ENCODE measurements at regions not wholly inside any gene's neighbourhood (a gene's known extent, or its start where the extent isn't known, plus 50 kb on each side); places are given as distances from the start of the nearest gene placed in this dataset.

DNA sequence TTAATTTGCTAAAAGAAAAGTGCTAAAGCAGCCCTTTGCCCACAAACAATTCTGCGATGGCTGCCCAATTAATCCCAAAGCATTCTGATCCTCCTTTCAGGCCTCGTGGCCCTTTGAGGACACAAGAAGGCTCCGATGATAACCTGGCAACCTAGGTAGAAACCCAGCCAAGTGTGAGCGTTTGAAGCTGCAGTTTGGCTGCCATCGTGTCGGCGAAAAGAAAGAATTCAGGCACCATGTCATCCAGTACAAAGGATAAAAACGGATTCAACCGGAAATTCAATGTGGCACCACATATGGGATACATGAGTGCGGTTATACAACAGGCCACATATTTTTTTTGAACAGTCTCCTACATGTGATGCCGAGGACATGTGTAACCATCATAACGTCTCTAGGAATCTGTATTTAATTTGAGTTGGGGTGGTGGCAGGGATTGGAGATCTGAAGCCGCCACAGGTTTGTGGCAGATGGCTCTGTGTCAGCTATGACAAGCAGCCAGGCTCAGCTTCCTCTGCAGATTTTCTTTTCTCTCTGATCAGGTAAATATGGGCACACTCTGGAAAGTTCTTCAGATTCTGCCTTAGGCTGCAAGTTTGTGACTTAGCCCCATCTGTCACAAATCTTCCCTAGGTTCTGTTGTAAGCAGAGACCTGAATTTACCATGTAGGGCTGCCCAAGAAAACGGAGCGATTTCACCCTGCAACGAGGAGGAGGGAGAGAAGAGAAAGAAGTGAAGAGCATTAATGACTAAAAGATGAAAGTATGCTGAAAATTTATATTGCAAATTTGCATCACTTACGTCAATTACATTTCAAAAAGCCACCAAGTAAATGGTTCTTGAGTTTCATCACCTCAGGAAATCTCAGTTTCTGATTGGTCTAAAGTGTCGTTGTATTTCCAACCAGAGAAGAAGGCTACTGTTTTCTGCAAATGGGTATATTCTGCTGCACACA, 573.2 kb downstream of the ZEB2 start:
- Histone ChIP-seq H3K36me3 (peaks cover 0 to 7% (median 3%) of the 10 kb centered on the region in 4 donors), H3K27me3 (no peaks in the 10 kb centered on the region), H3K4me1 (peaks cover 0 to 14% (median 0%) of the 10 kb centered on the region in 4 donors), H3K9me3 (no peaks in the 10 kb centered on the region), H3K27ac (no peak overlapping the region), H3K4me3 (no peak overlapping the region)
- TF ChIP-seq CTCF (IDR thresholded peaks at IDR 0.05) (no peak), EP300 (IDR thresholded peaks at IDR 0.05) (no peak), POLR2AphosphoS5 (IDR thresholded peaks at IDR 0.05) (no peak), POLR2A (IDR thresholded peaks at IDR 0.05) (no peak)
- DNase-seq = no peak
- 92 to 95% (median 93%) methylated on average over 18 of the region's 18 CpGs for WGBS, 5 donors
- intact Hi-C loops (cut with DNase I; ENCODE audit: low total_unique reads) = no loop called here

DNA sequence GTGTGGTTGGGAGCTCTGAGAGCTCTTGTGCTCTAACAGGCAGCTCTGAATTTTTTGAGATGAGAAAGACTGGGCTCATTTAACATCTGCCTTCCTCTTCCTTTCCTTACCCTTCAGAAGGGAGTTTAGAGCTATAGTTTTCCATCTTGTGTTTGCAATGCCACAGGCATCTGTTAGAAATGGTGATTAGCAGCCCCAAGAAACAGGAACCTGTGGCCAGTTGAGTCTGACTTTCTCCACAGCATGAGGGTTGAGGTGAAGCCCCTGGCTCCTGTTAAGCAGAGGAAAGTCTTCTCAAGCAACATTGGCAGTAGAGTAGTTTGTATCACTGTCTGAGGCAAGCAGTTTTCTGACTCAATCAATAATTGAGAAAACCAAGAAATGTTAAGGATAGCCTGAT, 577.4 kb downstream of the ZEB2 start:
- intact Hi-C loops (cut with DNase I; ENCODE audit: low total_unique reads) = no loop called here
- TF ChIP-seq CTCF (IDR thresholded peaks at IDR 0.05) (no peak), POLR2AphosphoS5 (IDR thresholded peaks at IDR 0.05) (no peak)
- H3K27ac ChIP-seq = no peak overlapping the region
- peaks cover 0 to 7% (median 3%) of the 10 kb centered on the region in 4 donors for H3K36me3 ChIP-seq
- H3K4me1 ChIP-seq = peaks cover 0 to 6% (median 3%) of the 10 kb centered on the region in 4 donors
- no peak overlapping the region for H3K4me3 ChIP-seq
- no peak for DNase-seq
- no peaks in the 10 kb centered on the region for H3K9me3 ChIP-seq
- H3K27me3 ChIP-seq = peaks cover 0 to 10% (median 0%) of the 10 kb centered on the region in 3 donors

- H3K27me3 ChIP-seq = peaks cover 0 to 22% (median 10%) of the 10 kb centered on the region in 3 donors
- H3K4me1 ChIP-seq = peaks cover under 1 to 24% (median 17%) of the 10 kb centered on the region in 4 donors
- DNase-seq = no peak
- no peak overlapping the region for H3K4me3 ChIP-seq
- H3K9me3 ChIP-seq = no peaks in the 10 kb centered on the region
- TF ChIP-seq EP300 (IDR thresholded peaks at IDR 0.05) (no peak), POLR2AphosphoS5 (IDR thresholded peaks at IDR 0.05) (no peak), POLR2A (IDR thresholded peaks at IDR 0.05) (no peak), CTCF (IDR thresholded peaks at IDR 0.05) (no peak)
- intact Hi-C loops (cut with DNase I; ENCODE audit: low total_unique reads) = no loop called here
- H3K27ac ChIP-seq = peak overlapping the region in 2 of 5 donors; percentile 53 to 87
- 93 to 95% (median 94%) methylated on average over 3 of the region's 3 CpGs for WGBS, 5 donors
- H3K36me3 ChIP-seq = no peaks in the 10 kb centered on the region
Observed at GRCh38 chr2:143940720-143941119, 579.2 kb downstream of the ZEB2 start.

DNA sequence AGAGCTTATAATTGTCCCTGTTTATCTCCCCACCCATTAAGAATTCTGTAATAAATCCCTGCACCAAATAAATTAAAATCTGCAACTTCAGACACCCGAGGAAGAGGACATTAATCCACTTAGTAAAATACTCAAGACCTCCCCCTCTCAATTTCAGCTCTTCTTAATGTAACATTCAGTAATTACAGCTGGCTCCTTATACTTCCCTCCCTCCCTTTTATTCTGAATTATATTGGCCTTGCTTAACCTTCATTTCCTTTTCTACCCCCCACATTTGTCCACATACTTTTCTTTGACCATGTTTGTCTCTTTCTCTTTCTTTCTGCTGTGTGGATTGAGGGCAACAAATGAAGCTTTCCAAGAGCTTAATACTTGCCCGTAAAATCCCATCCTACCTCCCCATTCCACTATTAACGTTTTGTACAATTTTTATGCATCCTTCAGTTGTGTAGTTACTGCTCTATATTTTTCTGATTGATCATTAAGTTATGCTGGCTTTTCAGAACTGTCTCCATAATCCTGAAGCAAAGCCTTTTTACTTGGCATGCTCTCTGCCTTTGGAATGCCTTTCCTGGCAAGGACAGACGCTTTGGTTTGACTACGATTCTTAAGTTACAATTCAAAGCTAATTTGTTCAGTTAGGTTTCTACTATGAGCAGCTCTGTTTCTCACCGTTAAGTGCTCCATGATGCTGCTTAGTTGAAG, 580.1 kb downstream of the ZEB2 start:
- Histone ChIP-seq H3K27ac (peak overlapping the region in 4 of 5 donors; percentile 2 to 87 (median 64)), H3K27me3 (peaks cover 0 to 22% (median 10%) of the 10 kb centered on the region in 3 donors), H3K36me3 (no peaks in the 10 kb centered on the region), H3K4me3 (no peak overlapping the region), H3K9me3 (no peaks in the 10 kb centered on the region), H3K4me1 (peaks cover 6 to 33% (median 22%) of the 10 kb centered on the region in 4 donors)
- intact Hi-C loops (cut with DNase I; ENCODE audit: low total_unique reads) = no loop called here
- WGBS, 5 donors = 38 to 50% (median 41%) methylated on average over 6 of the region's 6 CpGs
- TF ChIP-seq POLR2A (IDR thresholded peaks at IDR 0.05) = no peak
- TF ChIP-seq EP300 (IDR thresholded peaks at IDR 0.05) = no peak
- no peak for TF ChIP-seq CTCF (IDR thresholded peaks at IDR 0.05)
- no peak for TF ChIP-seq POLR2AphosphoS5 (IDR thresholded peaks at IDR 0.05)
- DNase-seq = peak in 1 of 2 donors; percentile 61
